NOMO-1 treated with DMSO at 0.1 percent for 48 hours (cell line): ENCODE measurements at regions not wholly inside any gene's neighbourhood (a gene's known extent, or its start where the extent isn't known, plus 50 kb on each side); places are given as distances from the start of the nearest gene placed in this dataset.

Experiments used
- DNase-seq: peaks from one replicate; lab custom pipeline; 2025; ENCODE audit not compliant: unreplicated experiment; lab: John Stamatoyannopoulos, UW

- no peak for DNase-seq
Measured at GRCh38 chr4:177937041-177937440, 494.8 kb upstream of the AGA start.

- no peak for DNase-seq
Measured at GRCh38 chr4:177938226-177938625, 496.0 kb upstream of the AGA start.

GRCh38 chr4:177945268-177945667 is 503.0 kb upstream of the AGA start:
- DNase-seq = no peak

GRCh38 chr4:177947607-177948006 is 505.4 kb upstream of the AGA start:
- DNase-seq = no peak

GRCh38 chr4:177948853-177949252 is 506.6 kb upstream of the AGA start:
- DNase-seq = no peak

- DNase-seq = no peak
Measured at GRCh38 chr4:177951026-177951425, 508.8 kb upstream of the AGA start.

- DNase-seq = no peak
Measured at GRCh38 chr4:177952723-177953122, 510.5 kb upstream of the AGA start.

GRCh38 chr4:177957596-177958360 is 515.5 kb upstream of the AGA start:
- DNase-seq = no peak

GRCh38 chr4:177960566-177960965 is 518.3 kb upstream of the AGA start:
- no peak for DNase-seq

GRCh38 chr4:177961761-177962380 is 519.6 kb upstream of the AGA start:
- no peak for DNase-seq

GRCh38 chr4:177964061-177964460 is 521.8 kb upstream of the AGA start:
- DNase-seq = no peak

- no peak for DNase-seq
Measured at GRCh38 chr4:177964693-177965168, 522.5 kb upstream of the AGA start.

- no peak for DNase-seq
Measured at GRCh38 chr4:177967328-177967727, 525.1 kb upstream of the AGA start.

GRCh38 chr4:177968817-177969442 is 526.7 kb upstream of the AGA start:
- DNase-seq = no peak

GRCh38 chr4:177974461-177974860 is 532.2 kb upstream of the AGA start:
- no peak for DNase-seq

- no peak for DNase-seq
Measured at GRCh38 chr4:177975315-177975987, 533.2 kb upstream of the AGA start.

GRCh38 chr4:177986236-177986635 is 544.0 kb upstream of the AGA start:
- DNase-seq = no peak

- no peak for DNase-seq
Measured at GRCh38 chr4:177987896-177988295, 545.7 kb upstream of the AGA start.

- no peak for DNase-seq
Measured at GRCh38 chr4:177989503-177990201, 547.4 kb upstream of the AGA start.

GRCh38 chr4:178003098-178003657 is 560.9 kb upstream of the AGA start:
- DNase-seq = no peak

GRCh38 chr4:178010596-178010995 is 568.4 kb upstream of the AGA start:
- DNase-seq = no peak
